ENCODE measurements at regions not wholly inside any gene's neighbourhood (a gene's known extent, or its start where the extent isn't known, plus 50 kb on each side); places are given as distances from the start of the nearest gene placed in this dataset.

DNA sequence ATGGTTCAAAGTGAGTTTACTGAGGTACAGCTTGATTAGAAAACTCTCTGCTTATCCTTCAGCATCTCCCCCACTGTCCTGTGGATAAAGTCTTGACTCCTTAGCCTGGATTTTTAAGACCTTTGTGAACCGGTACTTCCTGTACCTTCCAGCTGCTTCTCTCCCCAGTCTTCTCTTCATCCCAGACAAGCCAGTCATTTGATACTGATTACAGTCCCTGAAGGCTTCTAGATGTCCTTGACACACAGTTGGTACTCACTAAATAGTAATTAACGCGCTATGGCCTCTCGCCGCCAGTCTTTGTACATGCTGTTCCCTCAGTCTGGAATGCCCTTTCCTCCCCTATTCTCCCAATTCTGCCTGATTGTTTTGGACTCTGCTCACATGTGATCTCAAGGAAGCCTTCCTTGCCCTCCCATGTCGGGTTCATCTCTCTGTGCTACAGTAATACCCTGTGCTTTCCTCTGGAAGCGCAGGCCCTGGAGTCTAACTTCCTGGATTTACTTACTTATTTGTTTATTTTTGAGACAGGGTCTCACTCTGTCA, 50.6 kb upstream of the PTGR2 start:
- DNase-seq (ENCODE audit: low spot score), result no peak

- DNase-seq (ENCODE audit: low spot score), result no peak
Observed at GRCh38 chr14:73797543-73798265, 53.9 kb upstream of the PTGR2 start.

DNA sequence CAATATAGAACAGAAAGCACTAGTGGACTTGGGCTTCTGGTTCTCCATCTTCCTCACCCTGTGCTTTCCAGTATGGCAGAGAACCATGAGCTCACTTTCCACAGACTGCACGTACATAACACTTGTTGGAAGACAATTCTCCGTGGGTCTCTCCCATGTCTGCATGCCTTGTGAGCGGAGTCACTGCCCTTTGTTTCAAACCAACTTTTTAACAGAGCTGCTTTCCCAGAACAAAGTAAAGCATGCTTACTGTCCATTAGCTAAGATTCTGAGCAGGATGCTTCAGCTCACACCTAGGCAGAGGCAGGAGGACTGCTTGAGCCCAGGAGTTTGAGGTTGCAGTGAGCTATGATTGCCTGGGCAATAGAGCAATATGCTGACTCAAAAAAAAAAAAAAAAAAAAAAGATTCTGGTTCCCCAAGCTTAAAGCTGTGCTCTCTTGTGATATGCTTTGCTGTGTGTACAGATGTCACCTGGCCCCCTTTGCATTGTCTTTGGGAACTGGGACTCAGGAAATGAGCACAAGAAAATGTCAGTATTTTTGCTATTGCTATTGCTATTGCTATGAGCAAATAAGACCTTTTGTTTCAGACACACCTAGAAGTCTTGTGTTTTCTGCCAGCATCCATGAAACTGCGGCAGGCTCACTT, 54.6 kb upstream of the PTGR2 start:
- DNase-seq (ENCODE audit: low spot score), result no peak

- DNase-seq (ENCODE audit: low spot score), result no peak
Observed at GRCh38 chr14:73796415-73796814, 55.2 kb upstream of the PTGR2 start.

DNA sequence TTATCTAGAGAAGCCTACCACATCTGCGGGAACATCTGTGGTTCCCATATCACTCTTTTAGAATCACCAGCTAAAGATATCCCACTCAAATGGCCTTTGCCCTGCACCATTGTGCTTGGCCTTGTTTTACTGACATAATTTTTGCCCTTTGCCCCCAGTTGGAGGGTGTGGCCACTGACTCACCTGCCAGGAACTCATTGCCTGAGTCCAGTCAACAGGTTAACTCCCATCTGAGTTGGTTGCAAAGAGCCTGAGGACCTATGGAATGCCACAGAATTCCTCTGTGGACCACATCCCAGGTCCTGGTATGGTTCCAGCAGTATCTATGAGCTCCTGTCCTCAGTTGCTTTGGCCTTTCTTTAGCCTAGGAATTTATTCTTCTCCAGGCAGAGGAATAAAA, 55.7 kb upstream of the PTGR2 start:
- no peak for DNase-seq (ENCODE audit: low spot score)

- no peak for DNase-seq (ENCODE audit: low spot score)
Observed at GRCh38 chr14:73795466-73795865, 56.2 kb upstream of the PTGR2 start.

GRCh38 chr14:73794146-73794545, 57.5 kb upstream of the PTGR2 start:
- no peak for DNase-seq (ENCODE audit: low spot score)

GRCh38 chr14:73792481-73792880, 59.1 kb upstream of the PTGR2 start:
- DNase-seq (ENCODE audit: low spot score), result no peak

DNA sequence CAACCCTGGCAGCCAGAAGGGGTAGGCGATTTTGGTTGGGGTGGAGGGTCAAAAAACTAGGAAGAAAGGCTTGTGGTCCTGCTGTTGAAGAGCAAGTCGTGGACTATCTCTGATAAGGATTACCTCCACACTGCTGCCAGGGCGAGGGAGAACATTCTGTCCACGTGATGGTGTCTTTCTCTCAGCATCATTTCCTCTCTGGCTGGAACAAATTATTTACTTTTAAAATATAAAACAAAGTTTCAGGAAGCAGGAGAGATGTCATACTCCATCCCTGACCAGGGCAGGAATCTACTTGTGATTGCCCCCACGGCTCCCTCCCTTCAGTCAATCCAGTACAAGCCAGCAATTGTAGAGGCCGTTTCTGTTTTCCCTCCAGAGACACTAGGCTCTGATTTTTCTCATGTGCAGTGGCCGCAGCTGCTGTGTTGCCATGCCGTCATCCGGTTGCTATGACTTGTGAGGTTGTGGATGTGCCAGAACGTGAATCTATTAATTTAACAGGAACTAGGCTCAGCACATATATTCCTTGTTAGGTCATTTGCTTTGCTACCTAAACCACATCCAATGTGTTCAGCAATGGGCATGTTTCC, 61.5 kb upstream of the PTGR2 start:
- peak; percentile 21 for DNase-seq (ENCODE audit: low spot score)

DNA sequence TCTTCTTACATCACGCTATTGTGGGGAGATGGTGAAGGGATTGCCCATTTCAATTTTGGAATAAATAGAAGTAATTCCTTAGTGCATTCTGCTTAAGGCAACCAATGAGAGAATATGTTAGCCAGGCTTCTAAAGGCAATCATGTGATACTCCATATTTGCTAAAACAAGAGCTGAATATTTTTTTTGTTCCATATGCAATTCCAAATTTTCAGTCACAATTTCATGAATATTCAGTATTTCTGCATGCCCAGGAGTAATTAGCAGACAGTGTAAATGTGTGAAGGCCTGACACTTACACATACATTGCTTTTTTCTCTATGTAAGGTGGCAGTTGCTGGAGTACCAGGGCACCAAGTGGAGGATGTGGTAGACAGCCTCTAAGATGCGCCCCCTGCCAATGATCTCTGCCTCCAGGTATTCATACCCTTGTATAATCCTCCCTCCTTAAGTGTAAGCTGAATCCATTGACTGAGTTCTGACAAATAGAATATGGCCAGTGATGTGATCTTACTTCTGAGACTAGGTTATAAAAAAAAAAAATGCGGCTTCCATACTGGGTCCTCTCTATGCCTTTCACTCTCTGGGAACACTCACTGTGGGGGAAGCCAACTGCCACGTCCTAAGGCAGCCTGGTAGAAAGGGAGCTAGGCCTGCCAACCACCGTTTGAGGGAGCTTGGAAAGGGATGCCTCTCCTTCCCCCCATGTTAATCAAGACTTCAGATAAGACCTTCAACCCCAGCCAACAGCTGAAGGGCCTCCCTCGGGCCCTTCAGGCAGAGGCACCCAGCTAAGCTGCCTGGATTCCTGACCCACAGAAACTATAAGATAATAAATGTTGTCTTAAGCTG, 62.7 kb upstream of the PTGR2 start:
- no peak for DNase-seq (ENCODE audit: low spot score)

DNA sequence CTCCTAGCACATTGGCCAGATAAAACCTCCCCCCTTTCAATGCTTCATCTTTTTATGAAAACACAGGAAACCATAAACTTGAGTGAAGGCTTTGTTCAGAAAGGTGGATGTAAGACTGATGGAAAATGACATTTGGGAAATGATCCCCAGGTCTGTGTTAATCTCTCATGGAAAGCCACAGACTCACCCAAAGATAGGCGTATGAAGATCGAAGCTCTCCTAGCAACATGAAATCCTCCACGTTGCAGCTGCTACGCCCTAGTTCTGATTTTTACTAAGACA, 63.4 kb upstream of the PTGR2 start:
- no peak for DNase-seq (ENCODE audit: low spot score)

GRCh38 chr14:73787486-73788316, 63.9 kb upstream of the PTGR2 start:
- DNase-seq (ENCODE audit: low spot score), result peak; percentile 17

- no peak for DNase-seq (ENCODE audit: low spot score)
Observed at GRCh38 chr14:73786636-73787485, 64.8 kb upstream of the PTGR2 start.

DNA sequence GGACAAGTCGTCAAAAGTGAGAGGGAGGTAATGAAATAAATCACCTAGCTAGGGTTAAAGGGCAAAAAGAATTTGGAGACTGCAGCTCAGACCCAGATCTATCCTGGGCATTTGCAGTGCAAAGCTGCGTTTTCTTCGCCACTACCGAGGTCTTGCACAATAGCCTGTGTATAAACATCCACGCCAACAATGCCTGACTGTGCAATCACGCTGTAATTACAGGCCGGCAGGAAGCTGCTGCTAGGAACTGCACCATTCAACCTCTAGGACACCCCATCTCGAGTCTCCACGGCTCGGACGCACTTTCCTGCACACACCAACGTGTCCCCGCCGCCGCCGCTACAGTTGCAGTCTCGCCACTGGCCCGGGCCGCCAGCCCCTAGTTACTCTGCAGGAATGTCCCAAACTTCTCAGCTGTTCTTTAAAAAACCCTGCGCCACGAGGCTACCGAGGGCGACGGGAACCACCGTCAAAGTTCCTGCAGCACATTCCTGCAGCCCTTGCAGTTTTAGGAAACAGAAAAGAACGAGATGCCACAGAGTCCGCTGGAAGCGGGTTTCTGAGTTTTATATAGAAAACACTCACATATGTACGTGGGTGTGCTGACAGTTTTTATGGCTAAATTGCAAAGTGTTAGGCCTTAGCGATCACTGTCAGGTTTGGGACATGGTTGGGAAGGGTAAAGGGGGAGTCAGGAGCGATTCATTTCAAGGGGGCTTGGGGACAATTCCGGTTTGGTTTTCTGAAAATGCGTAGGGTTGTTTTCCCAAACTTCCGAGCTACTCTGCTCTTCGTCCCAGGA, 65.6 kb upstream of the PTGR2 start:
- peak; percentile 62 for DNase-seq (ENCODE audit: low spot score)

DNA sequence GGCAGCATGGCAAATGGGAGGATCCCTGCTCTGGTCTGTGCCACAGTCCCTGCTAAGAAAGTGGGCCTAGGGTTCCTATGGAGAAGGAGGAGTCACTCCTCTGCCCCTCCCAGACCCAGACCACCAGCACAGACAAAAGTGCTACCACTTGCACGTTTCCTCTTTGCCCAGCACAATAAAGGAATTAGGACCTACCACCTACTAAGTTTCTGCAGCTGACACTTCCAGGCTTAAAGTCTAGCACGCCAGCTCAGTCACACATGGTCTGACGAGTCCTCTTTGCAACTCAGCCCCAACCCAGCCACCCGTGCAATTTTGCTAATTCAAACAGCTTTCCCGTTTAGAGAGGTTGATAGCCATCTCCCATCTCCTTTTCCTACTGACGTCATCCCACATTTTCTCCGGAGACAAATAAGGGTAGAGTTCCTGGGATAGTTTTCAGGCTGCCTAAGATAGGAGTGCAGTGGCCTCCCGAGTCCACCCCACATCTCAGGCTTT, 66.2 kb upstream of the PTGR2 start:
- no peak for DNase-seq (ENCODE audit: low spot score)

GRCh38 chr14:73784988-73785313, 66.7 kb upstream of the PTGR2 start:
- no peak for DNase-seq (ENCODE audit: low spot score)

DNA sequence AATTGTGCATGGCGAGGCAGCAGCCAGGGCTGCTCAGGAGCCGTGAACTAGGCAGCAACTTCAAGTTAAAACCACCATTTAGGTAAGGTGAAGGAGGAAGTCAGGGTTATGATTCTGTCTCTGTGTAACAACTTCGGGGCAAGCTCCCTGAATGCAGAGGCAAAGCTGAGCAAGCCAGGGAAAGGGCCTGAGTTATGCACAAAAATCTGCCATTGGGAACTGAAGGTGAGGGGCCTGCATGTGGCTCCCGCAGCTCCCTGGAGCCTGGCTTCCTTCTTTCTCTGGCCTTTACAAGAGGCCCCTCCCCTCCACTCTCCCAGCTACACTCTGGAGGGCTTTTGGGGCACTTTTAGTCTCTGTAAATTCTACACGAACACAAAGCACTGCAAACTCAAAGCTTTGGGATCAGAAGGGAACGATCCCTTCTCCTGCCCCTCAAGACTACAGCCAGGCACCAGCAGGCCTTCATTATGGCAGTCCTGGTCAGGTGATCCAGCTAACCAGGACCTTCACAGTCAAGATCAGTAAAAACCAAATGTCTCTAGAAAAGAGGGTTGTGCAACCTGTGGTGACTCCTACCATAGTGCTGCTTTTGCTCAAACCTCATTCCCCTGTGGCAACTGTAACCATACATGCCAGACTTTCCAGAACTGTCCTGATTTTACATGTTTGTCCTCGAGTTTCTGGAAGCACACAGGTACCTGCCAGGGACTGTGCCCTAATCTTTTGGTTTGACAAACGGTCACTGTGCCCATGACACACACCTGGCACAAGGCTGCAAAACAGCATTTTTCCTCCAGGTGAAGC, 67.2 kb upstream of the PTGR2 start:
- DNase-seq (ENCODE audit: low spot score), result no peak

- DNase-seq (ENCODE audit: low spot score), result no peak
Observed at GRCh38 chr14:73783107-73783727, 68.4 kb upstream of the PTGR2 start.

- no peak for DNase-seq (ENCODE audit: low spot score)
Observed at GRCh38 chr14:73782623-73783022, 68.4 kb upstream of the PNMA1 start.
